HEK293T (cell line): ENCODE measurements at regions not wholly inside any gene's neighbourhood (a gene's known extent, or its start where the extent isn't known, plus 50 kb on each side); places are given as distances from the start of the nearest gene placed in this dataset.

Experiments used
- CTCF ChIA-PET: fragments of 350-600 bp; formaldehyde crosslinking; extraction: SDS; loops from one replicate; lab custom pipeline; 2021; ENCODE audit warnings: antibody characterized with exemption, inconsistent platforms; lab: Yijun Ruan, JAX
- POLR2A ChIA-PET: fragments of 350-600 bp; formaldehyde crosslinking; extraction: SDS; loops from one replicate; lab custom pipeline; 2020; ENCODE audit warnings: antibody characterized with exemption, inconsistent platforms; lab: Yijun Ruan, JAX
- DNase-seq: peaks from one replicate; pipeline ENCODE4 v3.0.0; 2012; ENCODE audit warnings: mixed read lengths; ENCODE audit errors: extremely low spot score
- ARNT ChIP-seq: fragments of 450-650 bp; IDR thresholded peaks from 2 replicates; pipeline ENCODE4 v1.6.1; 2017; ENCODE audit warnings: mild to moderate bottlenecking
- BHLHE40 ChIP-seq: fragments of 450-650 bp; IDR thresholded peaks from 2 replicates; pipeline ENCODE4 v1.6.1; 2016; ENCODE audit warnings: mild to moderate bottlenecking, moderate library complexity, borderline replicate concordance
- CTBP1 ChIP-seq: fragments of 450-650 bp; IDR thresholded peaks from 2 replicates; pipeline ENCODE4 v1.6.1; 2016; ENCODE audit warnings: borderline replicate concordance
- ELF4 ChIP-seq: fragments of 450-650 bp; IDR thresholded peaks from 2 replicates; pipeline ENCODE4 v1.6.1; 2017; ENCODE audit warnings: antibody characterized with exemption
- FOXA1 ChIP-seq: fragments of 450-650 bp; IDR thresholded peaks from 2 replicates; pipeline ENCODE4 v1.6.1; 2016; ENCODE audit warnings: mild to moderate bottlenecking
- FOXK2 ChIP-seq: fragments of 450-650 bp; IDR thresholded peaks from 2 replicates; pipeline ENCODE4 v1.6.1; 2016; ENCODE audit warnings: mild to moderate bottlenecking
- FOXM1 ChIP-seq: fragments of 450-650 bp; IDR thresholded peaks from 2 replicates; pipeline ENCODE4 v1.6.1; 2017; ENCODE audit warnings: mild to moderate bottlenecking, borderline replicate concordance
- HDGF ChIP-seq: fragments of 450-650 bp; IDR thresholded peaks from 2 replicates; pipeline ENCODE4 v1.6.1; 2017; ENCODE audit warnings: antibody characterized with exemption, borderline replicate concordance
- L3MBTL2 ChIP-seq: fragments of 450-650 bp; conservative IDR thresholded peaks from 2 replicates; pipeline ENCODE4 v1.6.1; 2016; ENCODE audit warnings: mild to moderate bottlenecking
- LEF1 ChIP-seq: fragments of 450-650 bp; IDR thresholded peaks from 2 replicates; pipeline ENCODE4 v1.6.1; 2017; ENCODE audit warnings: mild to moderate bottlenecking, borderline replicate concordance
- NFRKB ChIP-seq: fragments of 450-650 bp; IDR thresholded peaks from 2 replicates; pipeline ENCODE4 v1.6.1; 2016; ENCODE audit warnings: mild to moderate bottlenecking, moderate library complexity
- SP1 ChIP-seq: fragments of 450-650 bp; IDR thresholded peaks from 2 replicates; pipeline ENCODE4 v1.6.1; 2017
- SUZ12 ChIP-seq: fragments of 450-650 bp; IDR thresholded peaks from 2 replicates; pipeline ENCODE4 v1.6.1; 2016; ENCODE audit warnings: mild to moderate bottlenecking
- TARDBP ChIP-seq: fragments of 450-650 bp; IDR thresholded peaks from 2 replicates; pipeline ENCODE4 v1.6.1; 2016
- ZNF384 ChIP-seq: fragments of 450-650 bp; IDR thresholded peaks from 2 replicates; pipeline ENCODE4 v1.6.1; 2016
- TF ChIP-seq, protein P1 (sequence below): fragments of 450-650 bp; IDR thresholded peaks from 2 replicates; pipeline ENCODE4 v1.6.1; 2016

DNA sequence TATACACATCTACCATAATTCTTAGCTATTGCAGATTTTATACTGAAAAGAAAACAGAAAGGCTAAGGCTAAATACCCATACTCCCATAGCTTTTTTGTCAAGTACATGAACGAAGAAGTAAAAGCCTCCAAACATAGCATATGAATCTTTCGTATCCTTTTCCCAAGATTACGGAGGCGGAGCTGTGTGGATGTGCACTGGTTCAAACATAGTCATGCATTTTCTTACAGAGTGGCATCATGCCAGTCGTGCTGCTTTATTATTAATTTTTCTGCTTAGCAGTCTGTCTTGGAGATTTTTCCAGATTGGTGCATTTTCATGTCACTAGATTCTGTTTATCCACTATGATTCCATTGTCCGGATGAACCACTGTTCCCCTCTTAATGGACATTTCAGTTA lies 118.7 kb upstream of the RUNX3 start:
- no peak for TF ChIP-seq ELF4
- no peak for TF ChIP-seq SP1
- TF ChIP-seq, protein P1, sequence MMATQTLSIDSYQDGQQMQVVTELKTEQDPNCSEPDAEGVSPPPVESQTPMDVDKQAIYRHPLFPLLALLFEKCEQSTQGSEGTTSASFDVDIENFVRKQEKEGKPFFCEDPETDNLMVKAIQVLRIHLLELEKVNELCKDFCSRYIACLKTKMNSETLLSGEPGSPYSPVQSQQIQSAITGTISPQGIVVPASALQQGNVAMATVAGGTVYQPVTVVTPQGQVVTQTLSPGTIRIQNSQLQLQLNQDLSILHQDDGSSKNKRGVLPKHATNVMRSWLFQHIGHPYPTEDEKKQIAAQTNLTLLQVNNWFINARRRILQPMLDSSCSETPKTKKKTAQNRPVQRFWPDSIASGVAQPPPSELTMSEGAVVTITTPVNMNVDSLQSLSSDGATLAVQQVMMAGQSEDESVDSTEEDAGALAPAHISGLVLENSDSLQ = no peak
- TF ChIP-seq CTBP1 = no peak
- TF ChIP-seq L3MBTL2 = no peak
- ChIA-PET POLR2A (no interaction called here), CTCF (no interaction called here)
- DNase-seq = no peak

GRCh38 chr1:25047506-25048240 lies 117.6 kb upstream of the RUNX3 start:
- CTCF ChIA-PET = interaction anchor here (1.0 kb wide), 2 partner anchors 10 to 17 kb away, joined by 3 read pairs; no protein-coding TSS in a partner anchor
- TF ChIP-seq FOXA1 (no peak), FOXK2 (no peak), SUZ12 (no peak), TARDBP (no peak), LEF1 (no peak), SP1 (no peak), BHLHE40 (no peak), ZNF384 (no peak), ELF4 (no peak), HDGF (no peak), CTBP1 (no peak), ARNT (no peak), FOXM1 (no peak), L3MBTL2 (no peak), NFRKB (no peak)
- TF ChIP-seq, protein P1 = no peak
- DNase-seq = no peak
- POLR2A ChIA-PET = no interaction called here

DNA sequence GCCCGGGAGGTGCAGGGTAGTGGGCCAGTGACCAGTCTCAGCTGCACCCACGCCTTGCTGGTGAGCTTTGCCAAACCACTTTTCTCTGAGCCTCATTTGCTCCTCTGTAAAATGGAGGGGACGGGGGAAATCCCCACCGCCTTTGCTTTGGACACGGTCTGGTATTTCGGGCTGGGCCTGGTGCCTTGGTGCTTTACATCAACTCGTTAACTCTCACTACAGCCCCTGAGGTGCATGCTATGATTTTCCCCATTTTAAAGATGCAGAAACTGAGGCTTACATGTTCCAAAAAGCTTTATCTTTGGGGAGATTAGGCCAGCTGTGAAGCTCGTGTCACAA lies 116.1 kb upstream of the RUNX3 start:
- no peak for TF ChIP-seq SUZ12
- no peak for TF ChIP-seq FOXA1
- no peak for TF ChIP-seq FOXM1
- no peak for TF ChIP-seq SP1
- TF ChIP-seq L3MBTL2 = no peak
- no peak for TF ChIP-seq ELF4
- POLR2A ChIA-PET = interaction anchor here (0.6 kb wide), 1 partner anchor 127 kb away, joined by 3 read pairs; no protein-coding TSS in a partner anchor
- DNase-seq = no peak
- CTCF ChIA-PET = interaction anchor here (0.8 kb wide), 1 partner anchor 9 kb away, joined by 5 read pairs; no protein-coding TSS in a partner anchor

DNA sequence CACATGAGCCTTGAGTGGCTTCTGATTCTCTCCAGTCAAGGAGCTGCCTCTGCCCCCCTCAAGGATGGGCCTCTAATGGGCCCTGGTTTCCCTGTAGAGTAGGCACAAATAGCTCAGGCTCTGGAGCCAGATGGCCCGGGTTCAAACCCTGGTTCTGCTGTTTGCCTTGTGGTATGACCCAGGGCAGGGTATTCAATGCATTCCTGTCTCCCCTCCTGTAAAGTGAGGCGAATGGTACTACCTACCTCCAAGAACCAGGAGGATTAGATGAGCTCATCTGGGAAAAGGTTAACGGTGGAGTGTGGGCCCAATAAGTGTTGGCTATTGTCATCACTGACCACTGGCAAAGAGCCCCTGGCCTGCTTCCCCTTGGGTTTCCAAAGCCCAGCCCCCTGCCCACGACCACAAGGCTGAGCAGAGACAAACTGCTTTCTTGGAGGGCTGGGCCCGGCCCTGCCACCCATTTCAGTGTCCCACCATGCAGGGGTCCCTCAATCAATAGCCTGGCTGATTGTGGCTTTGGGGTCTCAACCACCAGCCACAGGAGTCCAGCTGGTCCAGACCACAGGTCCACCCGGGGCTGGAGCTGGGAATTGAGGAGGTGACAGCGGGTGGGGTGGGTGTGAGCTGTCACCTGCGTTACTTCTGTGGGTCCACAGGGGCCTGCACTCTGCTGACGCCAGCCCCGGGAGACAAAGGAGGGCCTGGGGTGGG lies 115.6 kb upstream of the RUNX3 start:
- TF ChIP-seq FOXK2 (no peak), L3MBTL2 (no peak), TARDBP (no peak), CTBP1 (no peak), ZNF384 (no peak), LEF1 (no peak), FOXM1 (no peak), ARNT (no peak), SUZ12 (no peak)
- TF ChIP-seq, protein P1 = no peak
- DNase-seq = no peak
- POLR2A ChIA-PET = interaction anchor here (0.6 kb wide), 1 partner anchor 126 kb away, joined by 3 read pairs; no protein-coding TSS in a partner anchor
- CTCF ChIA-PET = no interaction called here

GRCh38 chr1:25043228-25043580 lies 113.1 kb upstream of the RUNX3 start:
- no peak for DNase-seq
- POLR2A ChIA-PET = no interaction called here
- CTCF ChIA-PET = no interaction called here
- TF ChIP-seq HDGF (no peak), FOXA1 (no peak), FOXM1 (no peak), BHLHE40 (no peak), ELF4 (no peak), L3MBTL2 (no peak), NFRKB (no peak), SUZ12 (no peak), ARNT (no peak), TARDBP (no peak)
- TF ChIP-seq, protein P1 = no peak
